Ishikawa (cell line): ENCODE measurements at regions not wholly inside any gene's neighbourhood (a gene's known extent, or its start where the extent isn't known, plus 50 kb on each side); places are given as distances from the start of the nearest gene placed in this dataset.

ENCODE experiments used
- CEBPB ChIP-seq: IDR thresholded peaks from 2 replicates; pipeline ENCODE4 v1.6.1; 2012
- CREB1 ChIP-seq: IDR thresholded peaks from 2 replicates; pipeline ENCODE4 v1.6.1; 2012; ENCODE audit warnings: low read depth
- EGR1 ChIP-seq: IDR thresholded peaks from 2 replicates; pipeline ENCODE4 v1.6.1; 2012
- EP300 ChIP-seq: IDR thresholded peaks from 2 replicates; pipeline ENCODE4 v1.6.1; 2012; ENCODE audit warnings: borderline replicate concordance
- FOXM1 ChIP-seq: IDR thresholded peaks from 2 replicates; pipeline ENCODE4 v1.6.1; 2012; ENCODE audit warnings: low read depth, borderline replicate concordance
- NFIC ChIP-seq: IDR thresholded peaks from 2 replicates; pipeline ENCODE4 v1.6.1; 2012
- RAD21 ChIP-seq: IDR thresholded peaks from 2 replicates; pipeline ENCODE4 v1.6.1; 2012; ENCODE audit warnings: low read depth
- TAF1 ChIP-seq: IDR thresholded peaks from 2 replicates; pipeline ENCODE4 v1.6.1; 2012; ENCODE audit warnings: low read depth, mild to moderate bottlenecking
- TCF12 ChIP-seq: IDR thresholded peaks from 2 replicates; pipeline ENCODE4 v1.6.1; 2012; ENCODE audit warnings: low read depth
- TEAD4 ChIP-seq: IDR thresholded peaks from 2 replicates; pipeline ENCODE4 v1.6.1; 2012
- YY1 ChIP-seq: IDR thresholded peaks from 2 replicates; pipeline ENCODE4 v1.6.1; 2012; ENCODE audit warnings: low read depth
- ZBTB7A ChIP-seq: IDR thresholded peaks from 2 replicates; pipeline ENCODE4 v1.6.1; 2012; ENCODE audit warnings: low read depth
- TF ChIP-seq, protein P1 (sequence below): IDR thresholded peaks from 2 replicates; pipeline ENCODE4 v1.6.1; 2012
- TF ChIP-seq, protein P2 (sequence below): IDR thresholded peaks from 2 replicates; pipeline ENCODE4 v1.6.1; 2012; ENCODE audit warnings: low read depth, mild to moderate bottlenecking
- TF ChIP-seq, protein P3 (sequence below): IDR thresholded peaks from 2 replicates; pipeline ENCODE4 v1.6.1; 2012

DNA sequence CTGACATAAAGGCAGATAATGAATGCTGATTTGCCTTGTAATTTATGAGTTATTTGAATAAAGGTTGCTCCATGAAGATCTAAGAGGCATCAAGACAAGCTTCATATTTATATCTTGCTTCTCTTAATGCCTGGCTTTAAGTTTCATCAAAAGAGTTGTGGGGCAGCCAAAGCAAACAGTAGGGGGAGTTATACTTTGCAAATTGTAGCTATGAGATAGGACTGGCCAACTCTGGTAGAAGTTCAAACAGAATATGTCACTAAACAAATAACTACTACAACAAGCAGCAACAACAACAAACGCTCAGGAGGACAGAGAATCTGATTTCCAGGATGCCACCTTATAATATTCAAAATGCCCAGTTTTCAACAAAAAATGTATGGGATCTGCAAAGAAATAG, 69.1 kb upstream of the PLAC1 start:
- no peak for TF ChIP-seq YY1
- peak; percentile 20 for TF ChIP-seq RAD21

DNA sequence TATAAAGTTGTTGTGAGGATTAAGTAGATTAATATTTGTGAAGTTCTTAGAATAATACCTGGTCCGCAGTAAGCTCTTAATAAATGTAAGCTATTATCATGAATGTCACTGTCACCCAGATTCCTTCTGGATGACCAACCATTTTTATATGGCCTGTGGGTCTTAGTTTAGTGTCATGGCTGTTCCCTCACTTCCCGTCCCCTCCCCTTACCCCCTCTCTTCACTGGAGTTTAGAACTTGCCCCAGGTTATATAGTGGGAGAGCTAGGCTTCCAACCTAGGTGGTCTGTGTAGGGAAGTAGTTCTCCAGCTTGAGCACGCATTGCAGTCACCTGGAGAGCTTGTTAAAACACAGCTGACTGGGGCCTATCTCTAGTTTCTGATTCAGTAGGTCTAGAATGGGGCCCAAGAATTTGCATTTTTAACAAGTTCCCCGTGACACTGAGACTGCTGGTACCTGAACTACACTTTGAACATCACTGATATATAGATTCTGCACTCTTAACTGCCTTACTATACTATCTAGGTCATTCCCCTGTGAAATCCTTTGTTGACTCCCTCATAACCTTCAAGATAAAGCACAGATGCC, 66.9 kb upstream of the PLAC1 start:
- TF ChIP-seq NFIC (no peak), EGR1 (no peak), EP300 (no peak), CREB1 (no peak), ZBTB7A (no peak)
- TF ChIP-seq, protein P1, sequence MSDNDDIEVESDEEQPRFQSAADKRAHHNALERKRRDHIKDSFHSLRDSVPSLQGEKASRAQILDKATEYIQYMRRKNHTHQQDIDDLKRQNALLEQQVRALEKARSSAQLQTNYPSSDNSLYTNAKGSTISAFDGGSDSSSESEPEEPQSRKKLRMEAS = no peak

DNA sequence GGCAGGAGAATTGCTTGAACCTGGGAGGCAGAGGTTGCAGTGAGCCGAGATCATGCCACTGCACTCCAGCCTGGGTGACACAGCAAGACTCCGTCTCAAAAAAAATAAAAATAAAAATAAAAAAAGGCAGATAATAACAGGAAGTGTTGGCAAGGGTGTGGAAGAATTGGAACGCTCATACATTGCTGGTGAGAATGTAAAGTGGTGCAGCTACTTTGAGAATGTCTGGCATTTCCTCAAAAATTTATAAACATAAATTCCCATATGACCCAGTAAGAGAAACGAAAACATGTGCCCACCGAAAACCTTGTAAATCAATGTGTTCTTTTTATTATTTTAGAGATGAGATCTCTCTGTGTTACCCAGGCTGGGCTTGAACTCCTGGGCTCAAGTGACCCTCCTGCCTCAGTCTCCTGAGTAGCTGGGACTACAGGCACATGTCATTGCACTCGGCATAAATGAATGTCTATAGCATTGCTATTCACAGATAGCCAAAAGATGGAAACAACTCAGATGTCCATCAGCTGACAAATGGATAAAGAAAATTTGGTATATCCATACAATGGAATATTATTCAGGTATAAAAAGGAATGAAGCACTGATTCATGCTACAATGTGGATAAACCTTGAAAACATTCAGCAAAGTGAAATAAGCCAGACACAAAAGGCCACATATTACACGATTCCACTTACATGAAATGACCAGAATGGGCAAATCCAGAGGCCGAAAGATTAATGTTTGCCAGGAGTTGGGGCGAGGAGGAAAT, 63.7 kb upstream of the PLAC1 start:
- TF ChIP-seq RAD21 (no peak), EP300 (no peak), ZBTB7A (no peak), EGR1 (no peak), YY1 (no peak), FOXM1 (no peak), TCF12 (no peak), TAF1 (no peak), CEBPB (no peak), NFIC (no peak), CREB1 (no peak), TEAD4 (no peak)
- TF ChIP-seq, protein P2, sequence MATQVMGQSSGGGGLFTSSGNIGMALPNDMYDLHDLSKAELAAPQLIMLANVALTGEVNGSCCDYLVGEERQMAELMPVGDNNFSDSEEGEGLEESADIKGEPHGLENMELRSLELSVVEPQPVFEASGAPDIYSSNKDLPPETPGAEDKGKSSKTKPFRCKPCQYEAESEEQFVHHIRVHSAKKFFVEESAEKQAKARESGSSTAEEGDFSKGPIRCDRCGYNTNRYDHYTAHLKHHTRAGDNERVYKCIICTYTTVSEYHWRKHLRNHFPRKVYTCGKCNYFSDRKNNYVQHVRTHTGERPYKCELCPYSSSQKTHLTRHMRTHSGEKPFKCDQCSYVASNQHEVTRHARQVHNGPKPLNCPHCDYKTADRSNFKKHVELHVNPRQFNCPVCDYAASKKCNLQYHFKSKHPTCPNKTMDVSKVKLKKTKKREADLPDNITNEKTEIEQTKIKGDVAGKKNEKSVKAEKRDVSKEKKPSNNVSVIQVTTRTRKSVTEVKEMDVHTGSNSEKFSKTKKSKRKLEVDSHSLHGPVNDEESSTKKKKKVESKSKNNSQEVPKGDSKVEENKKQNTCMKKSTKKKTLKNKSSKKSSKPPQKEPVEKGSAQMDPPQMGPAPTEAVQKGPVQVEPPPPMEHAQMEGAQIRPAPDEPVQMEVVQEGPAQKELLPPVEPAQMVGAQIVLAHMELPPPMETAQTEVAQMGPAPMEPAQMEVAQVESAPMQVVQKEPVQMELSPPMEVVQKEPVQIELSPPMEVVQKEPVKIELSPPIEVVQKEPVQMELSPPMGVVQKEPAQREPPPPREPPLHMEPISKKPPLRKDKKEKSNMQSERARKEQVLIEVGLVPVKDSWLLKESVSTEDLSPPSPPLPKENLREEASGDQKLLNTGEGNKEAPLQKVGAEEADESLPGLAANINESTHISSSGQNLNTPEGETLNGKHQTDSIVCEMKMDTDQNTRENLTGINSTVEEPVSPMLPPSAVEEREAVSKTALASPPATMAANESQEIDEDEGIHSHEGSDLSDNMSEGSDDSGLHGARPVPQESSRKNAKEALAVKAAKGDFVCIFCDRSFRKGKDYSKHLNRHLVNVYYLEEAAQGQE = no peak
- TF ChIP-seq, protein P1 = no peak
- TF ChIP-seq, protein P3, sequence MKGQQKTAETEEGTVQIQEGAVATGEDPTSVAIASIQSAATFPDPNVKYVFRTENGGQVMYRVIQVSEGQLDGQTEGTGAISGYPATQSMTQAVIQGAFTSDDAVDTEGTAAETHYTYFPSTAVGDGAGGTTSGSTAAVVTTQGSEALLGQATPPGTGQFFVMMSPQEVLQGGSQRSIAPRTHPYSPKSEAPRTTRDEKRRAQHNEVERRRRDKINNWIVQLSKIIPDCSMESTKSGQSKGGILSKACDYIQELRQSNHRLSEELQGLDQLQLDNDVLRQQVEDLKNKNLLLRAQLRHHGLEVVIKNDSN = no peak

DNA sequence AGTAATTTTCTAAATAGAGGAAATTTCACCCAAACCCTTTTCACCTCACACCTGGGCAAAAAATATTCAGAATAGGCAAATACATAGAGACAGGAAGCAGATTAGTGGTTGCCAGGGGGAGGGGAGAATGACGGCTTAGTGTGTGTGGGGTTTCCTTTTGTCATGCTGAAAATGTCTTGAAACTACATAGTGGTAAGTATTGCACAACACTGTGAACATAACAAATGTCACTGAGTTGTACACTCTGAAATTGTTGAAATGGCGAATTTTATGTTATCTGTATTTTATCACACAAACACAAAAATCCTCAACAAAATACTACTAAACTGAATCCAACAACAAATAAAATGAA, 60.7 kb upstream of the PLAC1 start:
- TF ChIP-seq CREB1 (no peak), FOXM1 (no peak), EP300 (no peak), CEBPB (no peak), TAF1 (no peak), EGR1 (no peak), RAD21 (no peak), NFIC (no peak), TEAD4 (no peak), YY1 (no peak), TCF12 (no peak), ZBTB7A (no peak)
- TF ChIP-seq, protein P3 = no peak
- TF ChIP-seq, protein P1 = no peak
- TF ChIP-seq, protein P2 = no peak

DNA sequence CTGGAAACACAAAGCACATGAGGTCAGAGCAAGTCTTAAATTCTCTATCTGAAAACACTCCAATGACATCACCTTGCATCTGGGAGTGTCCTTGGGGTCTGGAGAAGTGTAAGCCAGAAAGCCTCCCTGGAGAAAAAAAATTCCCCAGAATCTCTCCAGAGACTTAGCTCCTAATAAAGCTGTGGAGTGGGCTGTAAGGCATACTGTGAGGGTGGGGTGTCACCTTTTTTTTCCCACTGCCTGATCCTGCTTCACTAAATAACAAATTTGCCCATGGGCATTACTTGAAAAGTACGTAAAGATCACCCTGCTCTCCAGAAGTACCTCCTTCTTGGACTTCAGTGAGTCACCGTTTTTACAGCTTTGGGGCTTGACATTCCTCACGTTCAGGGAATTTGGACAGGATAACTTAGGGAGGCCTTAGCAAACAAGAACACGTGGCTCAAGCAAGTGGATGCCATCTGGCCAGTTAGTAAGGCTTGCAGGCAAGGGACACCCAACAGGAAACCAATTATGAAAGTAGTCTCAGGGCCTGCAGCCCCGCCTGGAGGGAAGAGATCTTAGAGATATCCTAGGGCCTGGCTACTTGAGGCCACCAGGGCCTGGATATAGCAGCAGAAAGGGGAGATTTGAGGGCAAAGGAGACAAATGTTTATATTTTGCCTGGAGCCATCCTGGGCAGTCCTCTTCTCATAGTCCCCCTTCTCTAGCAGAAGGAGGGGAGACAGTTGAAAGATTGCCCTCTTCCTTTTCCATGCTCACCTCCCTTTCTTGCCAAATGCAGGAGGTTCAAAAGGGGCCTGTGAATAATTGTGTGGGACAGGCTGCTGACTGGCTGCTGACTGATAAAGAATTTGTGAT, 60.1 kb upstream of the PLAC1 start:
- TF ChIP-seq, protein P3 = no peak
- no peak for TF ChIP-seq RAD21
- no peak for TF ChIP-seq NFIC
- TF ChIP-seq, protein P2 = no peak
- no peak for TF ChIP-seq TCF12
- TF ChIP-seq TAF1 = no peak
